Transverse colon (tissue), 3 donors: ENCODE measurements at regions not wholly inside any gene's neighbourhood (a gene's known extent, or its start where the extent isn't known, plus 50 kb on each side); places are given as distances from the start of the nearest gene placed in this dataset.

ENCODE experiments used
- POLR2A ChIP-seq: fragments of 450-650 bp; IDR thresholded peaks from one replicate; pipeline ENCODE4 v1.6.1; 2016; ENCODE audit warnings: antibody characterized with exemption, mild to moderate bottlenecking, moderate library complexity
- TF ChIP-seq, protein P1 (sequence below), 5 experiments: fragments of 200-600 bp in 3 of 5; fragments of 450-650 bp in 2 of 5; sonication (generic) in 3 of 5; IDR thresholded peaks; 1 replicate in 2 of 5; 2 replicates in 3 of 5; pipeline ENCODE4 v1.5.1; 2016 to 2017; ENCODE audit warnings: antibody characterized with exemption in 5 of 5, inconsistent platforms in 3 of 5, mild to moderate bottlenecking in 2 of 5, moderate library complexity in 1 of 5

DNA sequence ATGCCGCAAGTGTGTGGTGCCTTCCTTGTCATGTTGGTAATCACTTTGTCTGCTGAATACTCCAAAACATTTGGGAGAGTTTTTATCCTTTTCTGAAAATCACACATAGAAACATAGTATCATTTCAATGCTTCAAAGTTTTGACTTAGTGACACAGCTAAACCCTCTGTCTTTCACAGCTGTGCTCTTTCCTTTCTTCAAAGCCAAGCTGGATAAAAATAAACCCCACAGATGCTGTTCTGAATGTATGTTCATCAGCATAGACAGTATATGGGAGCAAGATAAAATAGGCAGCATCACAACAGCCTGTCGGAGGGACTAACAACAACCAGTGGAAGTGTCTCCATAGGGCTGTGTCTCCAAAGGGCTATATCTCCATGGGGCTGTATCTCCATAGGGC is 331.3 kb upstream of the DCC start:
- TF ChIP-seq, protein P1, sequence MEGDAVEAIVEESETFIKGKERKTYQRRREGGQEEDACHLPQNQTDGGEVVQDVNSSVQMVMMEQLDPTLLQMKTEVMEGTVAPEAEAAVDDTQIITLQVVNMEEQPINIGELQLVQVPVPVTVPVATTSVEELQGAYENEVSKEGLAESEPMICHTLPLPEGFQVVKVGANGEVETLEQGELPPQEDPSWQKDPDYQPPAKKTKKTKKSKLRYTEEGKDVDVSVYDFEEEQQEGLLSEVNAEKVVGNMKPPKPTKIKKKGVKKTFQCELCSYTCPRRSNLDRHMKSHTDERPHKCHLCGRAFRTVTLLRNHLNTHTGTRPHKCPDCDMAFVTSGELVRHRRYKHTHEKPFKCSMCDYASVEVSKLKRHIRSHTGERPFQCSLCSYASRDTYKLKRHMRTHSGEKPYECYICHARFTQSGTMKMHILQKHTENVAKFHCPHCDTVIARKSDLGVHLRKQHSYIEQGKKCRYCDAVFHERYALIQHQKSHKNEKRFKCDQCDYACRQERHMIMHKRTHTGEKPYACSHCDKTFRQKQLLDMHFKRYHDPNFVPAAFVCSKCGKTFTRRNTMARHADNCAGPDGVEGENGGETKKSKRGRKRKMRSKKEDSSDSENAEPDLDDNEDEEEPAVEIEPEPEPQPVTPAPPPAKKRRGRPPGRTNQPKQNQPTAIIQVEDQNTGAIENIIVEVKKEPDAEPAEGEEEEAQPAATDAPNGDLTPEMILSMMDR (IDR thresholded peaks at IDR 0.05): no peak
- TF ChIP-seq POLR2A: no peak
